Adrenal gland (tissue), 5 donors: ENCODE measurements at regions not wholly inside any gene's neighbourhood (a gene's known extent, or its start where the extent isn't known, plus 50 kb on each side); places are given as distances from the start of the nearest gene placed in this dataset.

Source experiments
- CTCF ChIP-seq, 6 experiments: fragments of 450-650 bp in 4 of 6; fragments of 200-600 bp in 2 of 6; sonication (generic) in 1 of 6; IDR thresholded peaks; 1 replicate in 5 of 6; 2 replicates in 1 of 6; pipeline versions ENCODE4 v1.5.1 to v1.8.0; 2016 to 2021; ENCODE audit warnings: antibody characterized with exemption in 6 of 6, mild to moderate bottlenecking in 2 of 6, moderate library complexity in 1 of 6
- POLR2A ChIP-seq, 2 donors: fragments of 450-650 bp; IDR thresholded peaks; one replicate each; pipeline ENCODE4 v1.6.1; 2017; ENCODE audit warnings: antibody characterized with exemption in 2 of 2, mild to moderate bottlenecking in 2 of 2, moderate library complexity in 1 of 2
- donor health status: DM: no; HTN: no; CAD: no.

- no peak for TF ChIP-seq CTCF (IDR thresholded peaks at IDR 0.05)
- TF ChIP-seq POLR2A (IDR thresholded peaks at IDR 0.05) = no peak
Observed at GRCh38 chr5:172570594-172571334, 70.3 kb upstream of the NEURL1B start.
